Ishikawa (cell line): ENCODE measurements at regions not wholly inside any gene's neighbourhood (a gene's known extent, or its start where the extent isn't known, plus 50 kb on each side); places are given as distances from the start of the nearest gene placed in this dataset.

ENCODE experiments used
- EGR1 ChIP-seq: IDR thresholded peaks from 2 replicates; pipeline ENCODE4 v1.6.1; 2012
- EP300 ChIP-seq: IDR thresholded peaks from 2 replicates; pipeline ENCODE4 v1.6.1; 2012; ENCODE audit warnings: borderline replicate concordance
- FOXM1 ChIP-seq: IDR thresholded peaks from 2 replicates; pipeline ENCODE4 v1.6.1; 2012; ENCODE audit warnings: low read depth, borderline replicate concordance
- MAX ChIP-seq: IDR thresholded peaks from 2 replicates; pipeline ENCODE4 v1.6.1; 2012
- NFIC ChIP-seq: IDR thresholded peaks from 2 replicates; pipeline ENCODE4 v1.6.1; 2012
- TAF1 ChIP-seq: IDR thresholded peaks from 2 replicates; pipeline ENCODE4 v1.6.1; 2012; ENCODE audit warnings: low read depth, mild to moderate bottlenecking
- YY1 ChIP-seq: IDR thresholded peaks from 2 replicates; pipeline ENCODE4 v1.6.1; 2012; ENCODE audit warnings: low read depth

GRCh38 chr13:111483621-111483987, 163.2 kb downstream of the TEX29 start:
- TF ChIP-seq NFIC (no peak), YY1 (no peak), EP300 (no peak), FOXM1 (no peak), TAF1 (no peak), MAX (no peak), EGR1 (no peak)
